Nephron (organoid): ENCODE measurements at regions not wholly inside any gene's neighbourhood (a gene's known extent, or its start where the extent isn't known, plus 50 kb on each side); places are given as distances from the start of the nearest gene placed in this dataset.

Experiments used
- H3K27ac Mint-ChIP-seq, 3 experiments: 2 replicates each; pipeline ENCODE4 v1.8.0; 2020; ENCODE audit warnings: mixed read lengths in 3 of 3, mild to moderate bottlenecking in 2 of 3, moderate library complexity in 1 of 3
- H3K27me3 Mint-ChIP-seq: 2 replicates; pipeline ENCODE4 v1.8.0; 2021; ENCODE audit warnings: low read depth, mild to moderate bottlenecking, moderate library complexity, mixed read lengths
- H3K36me3 Mint-ChIP-seq: 2 replicates; pipeline ENCODE4 v1.8.0; 2020; ENCODE audit warnings: low read depth, mixed read lengths
- H3K4me1 Mint-ChIP-seq: 2 replicates; pipeline ENCODE4 v1.8.0; 2020; ENCODE audit warnings: mixed read lengths
- H3K4me3 Mint-ChIP-seq, 3 experiments: 2 replicates each; pipeline ENCODE4 v1.8.0; 2020; ENCODE audit warnings: mild to moderate bottlenecking in 3 of 3, mixed read lengths in 3 of 3, moderate library complexity in 2 of 3
- H3K9me3 Mint-ChIP-seq: 2 replicates; pipeline ENCODE4 v1.8.0; 2020; ENCODE audit warnings: mixed read lengths
- CTCF ChIP-seq, 3 experiments: fragments of 200-600 bp; sonication (generic); IDR thresholded peaks; one replicate each; pipeline ENCODE4 v1.5.0; 2021; ENCODE audit warnings: antibody characterized with exemption in 3 of 3; ENCODE audit not compliant: unreplicated experiment in 3 of 3

DNA sequence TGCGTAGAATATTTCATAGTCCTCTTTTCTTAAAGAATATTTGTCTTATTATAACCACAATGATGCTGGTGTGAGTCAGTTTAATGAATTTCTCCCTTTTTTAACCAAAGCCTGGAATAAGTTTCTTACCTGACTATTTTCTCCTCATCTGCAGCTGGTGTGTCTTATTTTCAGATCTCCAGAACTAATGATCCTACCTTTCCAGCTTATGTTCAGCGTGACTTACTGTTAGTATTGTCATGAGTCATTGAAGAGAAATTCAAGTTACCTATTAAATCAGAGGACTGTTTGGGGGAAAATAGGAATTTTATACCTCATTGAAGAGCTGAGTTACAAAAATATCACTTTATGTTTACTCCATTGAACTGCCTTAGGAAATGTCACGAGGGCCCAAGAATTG, 482.1 kb downstream of the RWDD3 start:
- no peaks in the 10 kb centered on the region for H3K4me1 Mint-ChIP-seq
- no peak overlapping the region for H3K4me3 Mint-ChIP-seq
- H3K36me3 Mint-ChIP-seq, result no peaks in the 10 kb centered on the region
- H3K27me3 Mint-ChIP-seq, result no peaks in the 10 kb centered on the region
- no peak overlapping the region for H3K27ac Mint-ChIP-seq
- no peaks in the 10 kb centered on the region for H3K9me3 Mint-ChIP-seq
- TF ChIP-seq CTCF (IDR thresholded peaks at IDR 0.05; ENCODE audit: unreplicated experiment in 3 of 3), result no peak

DNA sequence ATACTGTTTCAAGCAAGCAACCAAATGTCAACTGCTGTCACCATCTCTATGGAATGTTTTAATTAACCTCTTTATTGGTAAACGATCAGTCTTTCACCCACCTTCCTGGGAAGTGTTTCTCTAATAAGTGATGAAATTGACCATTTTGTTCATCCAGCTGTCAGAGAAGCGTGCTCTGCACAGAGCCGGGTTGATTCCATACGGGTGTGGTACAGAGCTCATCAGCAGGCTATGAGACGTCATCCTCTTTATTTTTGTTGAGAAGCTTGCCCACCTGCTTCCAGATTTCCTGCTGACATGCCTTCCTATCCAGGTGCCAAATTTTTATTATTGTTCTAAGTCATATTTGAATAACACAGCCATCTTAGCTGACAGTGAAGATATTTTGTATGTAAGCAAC, 482.5 kb downstream of the RWDD3 start:
- Mint-ChIP-seq H3K4me3 (no peak overlapping the region), H3K9me3 (no peaks in the 10 kb centered on the region), H3K4me1 (no peaks in the 10 kb centered on the region), H3K27ac (no peak overlapping the region), H3K27me3 (no peaks in the 10 kb centered on the region), H3K36me3 (no peaks in the 10 kb centered on the region)
- no peak for TF ChIP-seq CTCF (IDR thresholded peaks at IDR 0.05; ENCODE audit: unreplicated experiment in 3 of 3)

DNA sequence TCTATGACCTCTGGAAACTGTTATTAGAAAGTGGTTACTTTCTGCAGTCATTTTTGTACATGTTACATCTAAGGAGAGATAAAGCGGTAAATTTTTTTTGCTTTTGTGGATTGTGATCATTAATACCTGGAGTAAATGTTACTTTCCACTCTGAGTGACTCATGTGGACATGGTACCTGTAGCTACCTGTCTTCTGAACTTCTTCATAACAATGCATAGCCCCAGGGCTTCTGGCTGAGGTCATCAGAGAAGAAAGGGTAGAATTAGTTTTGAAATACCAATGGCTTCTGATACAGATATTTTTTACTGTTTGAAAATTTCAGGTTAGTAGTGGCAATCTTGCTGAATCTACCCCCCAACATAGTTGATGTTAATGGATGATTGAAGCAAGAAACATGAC, 489.3 kb downstream of the RWDD3 start:
- Mint-ChIP-seq H3K27me3 (no peaks in the 10 kb centered on the region), H3K4me1 (no peaks in the 10 kb centered on the region), H3K4me3 (no peak overlapping the region), H3K27ac (no peak overlapping the region), H3K9me3 (no peaks in the 10 kb centered on the region), H3K36me3 (no peaks in the 10 kb centered on the region)
- no peak for TF ChIP-seq CTCF (IDR thresholded peaks at IDR 0.05; ENCODE audit: unreplicated experiment in 3 of 3)

DNA sequence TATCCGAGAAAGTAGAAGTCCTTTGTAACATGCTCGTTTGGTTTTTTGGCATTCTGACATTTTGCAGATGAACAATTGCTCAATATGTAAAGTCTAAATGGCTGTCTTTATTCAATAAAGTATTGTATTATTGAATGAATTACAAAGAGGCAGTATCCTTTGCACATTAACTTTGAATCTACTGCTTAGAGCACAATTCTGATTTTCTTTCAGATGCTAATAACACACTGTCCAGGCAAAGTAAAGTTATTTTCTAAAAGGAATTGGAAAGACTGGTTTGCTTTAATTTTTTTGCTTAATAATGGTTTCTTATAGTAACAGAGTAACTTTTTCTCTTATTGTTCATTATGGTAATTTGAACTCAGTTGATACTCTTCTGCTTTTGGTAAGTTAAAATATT, 494.8 kb downstream of the RWDD3 start:
- H3K4me3 Mint-ChIP-seq, result no peak overlapping the region
- no peaks in the 10 kb centered on the region for H3K4me1 Mint-ChIP-seq
- H3K36me3 Mint-ChIP-seq, result no peaks in the 10 kb centered on the region
- no peaks in the 10 kb centered on the region for H3K27me3 Mint-ChIP-seq
- no peaks in the 10 kb centered on the region for H3K9me3 Mint-ChIP-seq
- TF ChIP-seq CTCF (IDR thresholded peaks at IDR 0.05; ENCODE audit: unreplicated experiment in 3 of 3), result no peak
- no peak overlapping the region for H3K27ac Mint-ChIP-seq

DNA sequence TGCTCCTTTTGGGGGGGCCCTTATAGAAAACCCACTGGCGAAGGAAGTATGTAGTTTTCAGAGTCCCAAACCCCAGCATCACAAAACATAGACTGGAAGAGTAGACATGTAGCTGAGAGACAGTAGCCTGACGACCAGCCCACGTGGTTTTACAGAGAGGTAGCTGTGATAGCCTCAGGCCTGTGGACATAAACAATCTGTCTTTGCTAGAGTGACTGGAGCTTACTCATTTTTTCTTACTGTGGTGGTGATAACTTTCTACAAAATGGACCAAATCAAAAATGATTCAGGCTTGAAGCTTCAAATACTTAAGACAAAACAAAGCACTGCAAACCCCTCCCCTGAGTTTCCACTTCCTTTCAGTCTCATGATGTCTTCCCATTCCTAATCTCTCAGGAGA, 497.0 kb downstream of the RWDD3 start:
- no peaks in the 10 kb centered on the region for H3K36me3 Mint-ChIP-seq
- no peaks in the 10 kb centered on the region for H3K4me1 Mint-ChIP-seq
- no peak for TF ChIP-seq CTCF (IDR thresholded peaks at IDR 0.05; ENCODE audit: unreplicated experiment in 3 of 3)
- H3K4me3 Mint-ChIP-seq, result no peak overlapping the region
- peak overlapping the region in 1 of 3 experiments; percentile 22 for H3K27ac Mint-ChIP-seq
- H3K9me3 Mint-ChIP-seq, result no peaks in the 10 kb centered on the region
- H3K27me3 Mint-ChIP-seq, result no peaks in the 10 kb centered on the region

DNA sequence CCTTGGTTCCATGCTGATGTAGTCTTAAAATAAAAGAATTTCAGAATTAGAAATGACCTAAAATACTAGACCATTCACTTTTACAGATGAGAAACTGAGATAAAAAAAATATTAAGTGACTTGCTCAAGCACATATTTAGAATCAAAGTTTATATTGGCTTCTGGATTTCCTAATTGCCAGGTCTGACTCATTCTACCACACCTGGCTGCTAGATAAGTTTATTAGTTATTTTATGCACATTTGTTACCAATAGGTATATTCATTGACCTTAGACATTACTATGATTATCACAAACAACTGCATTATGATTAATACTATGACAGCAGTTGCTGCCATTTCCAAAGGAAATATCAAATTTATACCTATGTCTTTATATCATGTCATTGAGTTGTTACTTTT, 497.5 kb downstream of the RWDD3 start:
- H3K27me3 Mint-ChIP-seq, result no peaks in the 10 kb centered on the region

More for the DNA sequence above, 497.5 kb downstream of the RWDD3 start:
- Mint-ChIP-seq H3K4me3 (no peak overlapping the region), H3K27ac (no peak overlapping the region), H3K4me1 (no peaks in the 10 kb centered on the region), H3K9me3 (no peaks in the 10 kb centered on the region), H3K36me3 (no peaks in the 10 kb centered on the region)
- no peak for TF ChIP-seq CTCF (IDR thresholded peaks at IDR 0.05; ENCODE audit: unreplicated experiment in 3 of 3)
